ENCODE measurements at regions not wholly inside any gene's neighbourhood (a gene's known extent, or its start where the extent isn't known, plus 50 kb on each side); places are given as distances from the start of the nearest gene placed in this dataset.
A peak's percentile ranks its signal among the peaks of the same experiment; 100 is the strongest.
"Not testable (repeated sequence)": the region's sequence is repeated elsewhere in the genome, so short reads cannot be mapped to it uniquely, and the experiment has no call there.

DNA sequence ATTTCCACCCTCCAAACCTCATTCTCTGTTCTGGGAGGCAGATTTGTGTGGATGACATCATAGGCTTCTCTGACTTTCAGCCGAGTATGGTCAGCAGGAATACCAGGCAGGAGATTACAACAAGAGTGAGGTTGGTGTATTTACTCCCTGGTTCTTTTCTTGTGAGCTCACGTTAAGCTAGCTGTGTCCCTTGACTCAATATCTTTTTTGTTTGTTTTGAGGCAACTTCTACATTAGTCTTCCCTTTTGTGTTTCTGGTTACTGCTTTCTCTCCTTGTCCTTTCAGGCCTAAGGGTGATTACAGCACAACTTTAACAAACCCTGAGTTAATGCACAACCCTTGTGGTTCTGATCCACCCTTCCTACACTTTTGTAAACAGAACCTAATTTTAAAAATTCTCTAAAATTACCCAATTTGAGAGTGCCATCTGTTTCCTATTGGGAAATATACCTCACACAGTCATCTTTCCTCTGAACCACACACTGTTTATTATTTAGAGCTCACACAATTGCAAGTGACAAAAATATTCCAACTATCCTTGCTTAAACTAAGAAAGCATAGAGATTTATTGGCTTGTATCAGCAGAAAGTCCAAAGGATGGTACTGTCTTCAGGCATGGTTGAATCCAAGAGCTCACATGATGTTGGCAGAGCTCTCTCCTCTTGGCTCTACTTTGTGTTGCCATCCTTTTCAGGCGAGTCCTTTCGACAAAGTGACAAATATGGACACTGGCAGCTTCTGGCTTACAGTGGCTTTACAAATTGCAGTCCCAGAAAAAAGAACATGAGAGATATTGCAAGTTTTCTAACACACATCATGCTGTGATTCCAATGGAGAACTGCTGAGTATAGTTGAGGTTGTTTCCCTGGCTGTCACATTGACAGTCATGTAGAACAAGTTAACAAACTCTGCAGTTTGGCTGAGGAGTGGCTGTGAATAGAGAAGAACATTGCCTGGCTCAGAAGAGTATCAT, 150.5 kb upstream of the DDIT4L start:
- peak; percentile 88 for DNase-seq (ENCODE audit: low read depth)
- no peak for TF ChIP-seq CTCF (conservative IDR thresholded peaks at IDR 0.05; ENCODE audit: low read length)
- H3K4me3 ChIP-seq (ENCODE audit: low read length): no peak overlapping the region

DNA sequence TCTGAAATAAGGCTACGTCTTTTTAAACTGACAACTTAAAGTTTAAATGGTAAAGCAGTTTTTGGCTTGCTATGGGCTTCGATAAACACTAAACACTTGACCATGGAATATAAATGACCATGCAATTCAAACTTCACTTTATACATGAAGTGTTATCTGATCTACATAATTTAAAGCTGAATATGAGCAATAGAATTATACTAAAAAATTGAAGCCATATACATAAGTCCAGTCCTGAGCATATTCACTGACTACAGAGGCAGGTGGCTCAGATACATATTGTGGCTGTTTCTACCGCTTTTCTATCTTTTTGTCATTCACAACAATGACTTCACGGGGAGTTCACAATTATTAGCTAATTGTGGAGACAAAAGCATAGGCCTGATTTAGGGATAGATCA, 149.6 kb upstream of the DDIT4L start:
- no peak overlapping the region for H3K4me3 ChIP-seq (ENCODE audit: low read length)
- TF ChIP-seq CTCF (conservative IDR thresholded peaks at IDR 0.05; ENCODE audit: low read length): no peak
- no peak for DNase-seq (ENCODE audit: low read depth)

DNA sequence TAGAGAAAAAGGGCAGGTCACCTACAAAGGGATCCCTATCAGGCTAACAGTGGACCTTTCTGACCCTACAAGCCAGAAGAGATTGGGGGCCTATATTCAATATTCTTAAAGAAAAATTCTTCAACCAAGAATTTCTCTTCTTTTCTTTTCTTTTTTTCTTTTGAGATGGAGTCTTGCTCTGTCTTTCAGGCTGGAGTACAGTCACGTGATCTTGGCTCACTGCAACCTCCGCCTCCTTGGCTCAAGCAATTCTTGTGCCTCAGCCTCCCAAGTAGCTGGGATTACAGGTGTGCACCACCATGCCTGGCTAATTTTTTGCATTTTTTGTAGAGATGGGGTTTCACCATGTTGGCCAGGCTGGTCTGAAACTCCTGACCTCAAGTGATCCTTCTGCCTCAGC, 143.2 kb upstream of the DDIT4L start:
- not testable (repeated sequence) for H3K4me3 ChIP-seq (ENCODE audit: low read length); DNase-seq (ENCODE audit: low read depth)

DNA sequence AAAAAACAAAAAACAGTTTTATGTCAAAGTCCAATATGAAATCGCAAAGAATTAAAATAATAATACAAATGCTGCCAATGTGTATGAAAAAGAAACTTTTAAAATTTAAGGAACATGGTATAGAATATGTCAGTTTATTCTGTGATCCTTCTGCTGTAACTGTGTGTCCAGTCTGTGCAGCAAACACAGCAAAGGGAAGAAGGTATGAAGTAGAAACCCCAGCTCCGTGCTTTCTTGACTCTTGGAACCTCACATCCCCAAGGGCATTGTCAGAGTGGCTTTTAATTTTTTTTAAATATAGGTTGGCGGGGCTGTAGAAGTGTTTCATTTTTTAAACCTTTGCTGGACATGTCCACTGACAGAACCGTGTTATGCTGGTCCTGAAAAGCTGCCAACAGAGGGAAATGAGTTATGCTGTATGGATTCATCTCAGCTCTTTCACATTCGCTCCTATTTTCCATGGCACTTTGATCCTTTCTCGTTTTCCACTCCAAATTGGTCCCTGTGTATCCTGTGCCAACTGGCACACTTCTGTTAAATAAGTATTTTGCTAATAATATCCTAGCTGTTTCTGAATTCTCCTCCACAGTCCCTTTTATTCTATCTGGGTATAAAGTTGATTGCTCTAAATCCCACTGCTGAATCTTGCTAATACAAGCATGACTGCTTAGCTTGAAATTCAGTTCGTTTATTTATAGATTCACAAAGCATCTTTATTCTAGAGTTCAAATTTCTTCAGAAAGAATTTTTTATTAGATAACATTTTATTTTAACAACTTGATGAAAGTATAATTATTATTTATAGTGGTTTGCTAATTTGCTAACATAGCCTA, 127.0 kb upstream of the DDIT4L start:
- no peak for TF ChIP-seq CTCF (conservative IDR thresholded peaks at IDR 0.05; ENCODE audit: low read length)
- peak; percentile 20 for DNase-seq (ENCODE audit: low read depth)
- no peak overlapping the region for H3K4me3 ChIP-seq (ENCODE audit: low read length)

GRCh38 chr4:100314057-100314456, 123.8 kb upstream of the DDIT4L start:
- no peak for DNase-seq (ENCODE audit: low read depth)
- no peak for TF ChIP-seq CTCF (conservative IDR thresholded peaks at IDR 0.05; ENCODE audit: low read length)
- no peak overlapping the region for H3K4me3 ChIP-seq (ENCODE audit: low read length)

DNA sequence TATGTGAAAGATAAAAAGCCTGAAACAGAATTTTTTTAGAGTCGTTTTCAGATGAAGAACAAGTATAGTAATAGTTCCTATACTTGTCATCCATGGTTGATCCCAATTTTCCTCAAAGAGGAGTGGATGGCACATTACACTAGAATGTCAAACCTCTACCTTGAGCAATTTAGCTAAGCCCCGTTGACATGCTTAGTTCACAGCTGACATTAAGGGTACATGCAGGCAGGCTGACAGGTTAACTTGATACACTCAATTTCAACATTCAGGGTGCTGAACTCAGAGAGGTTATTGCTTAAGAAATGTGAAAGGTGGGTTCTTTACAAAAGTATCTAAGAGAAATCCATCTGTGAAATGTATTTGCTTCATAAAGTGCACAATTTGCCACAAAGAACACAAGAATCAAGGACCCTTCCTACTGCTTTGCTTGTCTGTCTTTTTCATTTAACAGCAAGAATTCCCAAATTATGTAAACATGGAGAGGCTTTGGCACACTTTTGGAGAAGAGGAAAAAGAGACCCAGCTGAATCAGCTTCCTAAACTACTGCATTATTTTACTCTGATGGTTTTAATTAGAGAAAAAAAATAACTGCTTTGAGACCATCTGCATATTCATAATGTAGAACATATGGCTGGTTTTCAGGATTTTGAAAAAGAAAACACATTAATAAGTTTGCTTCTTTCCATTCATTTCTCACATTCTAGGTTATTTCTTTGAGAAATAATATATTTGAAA, 122.5 kb upstream of the DDIT4L start:
- peak; percentile 43 for DNase-seq (ENCODE audit: low read depth)
- H3K4me3 ChIP-seq (ENCODE audit: low read length): no peak overlapping the region
- TF ChIP-seq CTCF (conservative IDR thresholded peaks at IDR 0.05; ENCODE audit: low read length): no peak

DNA sequence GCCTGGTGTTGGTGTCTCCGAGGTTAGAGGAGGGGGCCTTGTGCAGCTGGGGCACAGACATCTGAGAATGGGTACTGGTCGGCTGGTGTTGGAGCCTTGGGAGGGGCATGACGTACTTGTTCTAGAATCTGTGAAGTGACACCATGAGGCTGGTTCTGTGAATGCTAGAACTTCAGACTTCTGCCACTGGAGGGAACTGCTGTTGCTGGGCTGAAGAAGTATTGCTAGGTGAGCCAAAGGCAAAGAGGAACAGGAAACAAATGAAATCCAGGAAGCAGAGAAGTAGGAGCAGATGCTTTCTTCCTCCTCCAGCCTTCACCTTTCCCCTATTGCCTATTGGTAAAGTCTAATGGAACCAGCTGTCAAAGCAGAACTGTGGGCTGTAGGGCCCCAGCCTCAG, 120.9 kb upstream of the DDIT4L start:
- no peak for DNase-seq (ENCODE audit: low read depth)
- no peak overlapping the region for H3K4me3 ChIP-seq (ENCODE audit: low read length)
- TF ChIP-seq CTCF (conservative IDR thresholded peaks at IDR 0.05; ENCODE audit: low read length): no peak
